HG02759 (cell line): ENCODE measurements at regions not wholly inside any gene's neighbourhood (a gene's known extent, or its start where the extent isn't known, plus 50 kb on each side); places are given as distances from the start of the nearest gene placed in this dataset.

Experiments
- ATAC-seq: cut with Tn5 transposase; IDR thresholded peaks from one replicate; pipeline ENCODE4 v1.9.1; 2021; ENCODE audit warnings: mild to moderate bottlenecking, moderate library complexity; ENCODE audit not compliant: unreplicated experiment

GRCh38 chr16:87228363-87228762 is 88.8 kb downstream of the C16orf95 start:
- no peak for ATAC-seq

- no peak for ATAC-seq
Observed at GRCh38 chr16:87229230-87230188, 87.7 kb downstream of the C16orf95 start.

- ATAC-seq = no peak
Observed at GRCh38 chr16:87230571-87230970, 86.6 kb downstream of the C16orf95 start.

- no peak for ATAC-seq
Observed at GRCh38 chr16:87231295-87231694, 85.9 kb downstream of the C16orf95 start.

- ATAC-seq = no peak
Observed at GRCh38 chr16:87231911-87232310, 85.3 kb downstream of the C16orf95 start.

- no peak for ATAC-seq
Observed at GRCh38 chr16:87233928-87234327, 83.3 kb downstream of the C16orf95 start.

GRCh38 chr16:87234601-87235000 is 82.6 kb downstream of the C16orf95 start:
- ATAC-seq = no peak

- ATAC-seq = no peak
Observed at GRCh38 chr16:87235810-87236515, 81.2 kb downstream of the C16orf95 start.

- ATAC-seq = no peak
Observed at GRCh38 chr16:87236516-87237115, 80.6 kb downstream of the C16orf95 start.

- no peak for ATAC-seq
Observed at GRCh38 chr16:87238361-87238715, 78.9 kb downstream of the C16orf95 start.

GRCh38 chr16:87239545-87239944 is 77.6 kb downstream of the C16orf95 start:
- ATAC-seq = no peak

GRCh38 chr16:87240211-87241136 is 76.7 kb downstream of the C16orf95 start:
- no peak for ATAC-seq

GRCh38 chr16:87241137-87241771 is 75.9 kb downstream of the C16orf95 start:
- no peak for ATAC-seq

- ATAC-seq = no peak
Observed at GRCh38 chr16:87243478-87243877, 73.7 kb downstream of the C16orf95 start.

GRCh38 chr16:87244636-87245197 is 72.5 kb downstream of the C16orf95 start:
- no peak for ATAC-seq

GRCh38 chr16:87245511-87245910 is 71.7 kb downstream of the C16orf95 start:
- no peak for ATAC-seq

GRCh38 chr16:87246269-87247065 is 70.7 kb downstream of the C16orf95 start:
- ATAC-seq = no peak

- ATAC-seq = no peak
Observed at GRCh38 chr16:87248714-87249113, 68.5 kb downstream of the C16orf95 start.

- ATAC-seq = no peak
Observed at GRCh38 chr16:87249425-87249824, 67.8 kb downstream of the C16orf95 start.
